KG1 (cell line): ENCODE measurements at regions not wholly inside any gene's neighbourhood (a gene's known extent, or its start where the extent isn't known, plus 50 kb on each side); places are given as distances from the start of the nearest gene placed in this dataset.

ENCODE experiments used
- DNase-seq: peaks from one replicate; lab custom pipeline; 2025; lab: John Stamatoyannopoulos, UW

DNA sequence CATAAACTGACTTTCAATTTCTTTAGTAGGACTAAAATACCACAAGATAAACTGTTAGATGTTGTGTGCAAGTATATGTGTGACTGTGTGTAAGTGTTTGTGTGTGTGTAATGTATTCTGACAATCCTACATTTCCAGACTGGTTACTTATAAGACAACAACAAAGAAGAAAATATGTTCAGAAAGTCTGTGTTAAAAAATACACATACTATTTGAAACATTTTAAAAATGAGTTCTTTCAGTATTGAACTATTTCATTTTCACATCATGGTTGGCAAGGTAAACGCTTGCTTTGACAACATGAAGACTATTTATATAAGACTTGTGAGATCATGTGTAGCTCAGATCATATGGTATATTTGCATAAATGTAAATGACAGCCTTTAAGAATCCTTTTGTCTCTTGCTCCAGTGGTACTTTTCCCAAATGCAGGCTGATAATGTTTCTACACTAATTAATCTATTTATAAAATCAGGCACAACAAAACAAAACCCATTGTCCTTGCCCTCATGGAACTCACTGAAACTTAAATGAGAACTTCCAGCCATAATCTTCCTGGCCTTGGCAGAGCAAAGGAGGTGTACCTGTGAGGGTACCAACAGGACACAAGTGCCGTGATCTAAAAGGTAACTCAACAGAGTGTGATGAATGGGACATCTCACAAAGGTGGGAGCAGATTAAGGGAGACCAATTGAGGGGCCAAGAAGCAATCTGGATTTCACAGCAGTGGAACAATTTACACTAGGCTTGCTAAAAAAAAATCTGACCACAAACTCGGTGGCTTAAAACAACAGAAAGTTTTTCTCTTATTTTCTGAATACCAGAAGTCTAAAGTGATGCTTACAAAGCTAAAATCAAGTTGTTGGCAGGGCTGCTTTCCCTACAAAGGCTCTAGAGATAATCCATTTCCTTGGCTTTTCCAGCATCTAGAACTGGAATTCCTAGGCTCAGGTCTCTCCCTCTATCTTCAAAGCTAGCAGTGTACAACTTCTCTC is 349.0 kb downstream of the TBC1D4 start:
- DNase-seq = no peak

DNA sequence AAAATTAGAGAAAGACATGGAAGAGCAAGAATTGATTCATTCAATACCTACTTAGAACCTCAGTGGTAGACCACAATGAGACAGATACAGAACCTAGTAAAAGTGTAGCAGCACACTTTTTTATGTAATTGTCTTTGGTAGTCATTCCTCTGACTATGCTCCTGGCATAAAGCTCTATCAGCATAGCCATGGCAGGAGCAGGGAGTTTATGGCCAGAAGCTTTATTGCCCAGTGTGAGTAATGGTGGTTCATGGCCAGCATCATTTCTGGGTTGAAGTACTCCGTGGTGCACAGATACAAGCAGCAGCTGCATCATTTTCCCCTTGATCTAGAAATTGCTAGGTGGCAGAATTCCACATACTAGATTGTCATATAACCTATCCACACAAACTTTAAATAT is 352.6 kb downstream of the TBC1D4 start:
- no peak for DNase-seq

DNA sequence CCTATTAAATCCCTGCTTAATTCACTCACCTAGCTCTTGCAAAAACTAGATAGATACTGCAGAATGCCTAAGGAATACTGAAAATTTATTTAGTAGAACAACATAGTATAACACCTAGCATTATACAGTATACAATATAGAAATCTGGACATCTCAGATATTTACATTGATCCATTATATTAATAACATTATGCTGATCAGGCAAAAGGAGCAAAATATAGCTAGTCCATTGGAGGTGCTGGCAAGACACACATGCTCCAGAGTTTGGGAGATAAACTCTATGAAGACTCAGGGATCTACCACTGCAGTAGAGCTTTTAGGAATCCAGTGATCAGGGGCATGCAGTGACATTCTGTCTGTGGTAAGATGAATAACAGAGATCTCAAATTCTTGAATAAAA is 357.6 kb downstream of the TBC1D4 start:
- no peak for DNase-seq

DNA sequence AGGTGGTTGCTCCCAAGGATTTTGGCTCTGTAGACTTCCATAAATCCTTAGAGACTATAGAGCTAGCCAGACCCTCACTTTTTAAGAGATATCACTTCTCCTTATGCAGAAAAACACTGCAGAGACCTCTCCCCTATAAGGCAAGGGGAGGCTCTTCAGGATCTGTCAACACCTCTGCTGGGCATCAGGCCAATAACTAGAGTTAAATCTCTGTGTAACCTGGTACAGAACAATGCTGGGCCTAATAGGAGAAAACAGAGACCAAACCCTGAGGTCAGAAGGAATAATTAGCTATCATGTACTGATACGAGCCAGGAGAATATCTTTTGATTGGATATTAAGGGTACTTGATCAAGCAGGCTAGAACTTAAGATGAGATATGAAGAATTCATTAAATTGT is 358.5 kb downstream of the TBC1D4 start:
- DNase-seq = no peak

DNA sequence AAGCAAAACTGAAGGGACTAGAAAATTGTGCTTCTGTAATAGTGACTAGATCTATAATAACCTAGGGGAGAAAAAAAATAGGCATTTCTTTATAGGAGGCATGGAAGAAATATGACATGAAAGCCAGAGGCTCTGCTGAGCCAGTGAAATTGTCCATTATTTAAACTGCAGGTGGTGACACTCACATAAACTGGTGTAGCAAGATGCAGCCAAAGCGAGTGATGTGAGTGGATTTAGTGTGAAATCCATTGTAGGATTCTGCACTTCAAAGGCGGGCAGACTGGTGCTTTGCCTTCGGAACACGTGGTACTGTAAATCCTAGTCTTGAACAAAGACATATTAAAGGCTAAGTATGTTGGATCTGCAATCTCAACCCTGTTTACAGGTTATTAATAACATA is 361.9 kb downstream of the TBC1D4 start:
- no peak for DNase-seq

DNA sequence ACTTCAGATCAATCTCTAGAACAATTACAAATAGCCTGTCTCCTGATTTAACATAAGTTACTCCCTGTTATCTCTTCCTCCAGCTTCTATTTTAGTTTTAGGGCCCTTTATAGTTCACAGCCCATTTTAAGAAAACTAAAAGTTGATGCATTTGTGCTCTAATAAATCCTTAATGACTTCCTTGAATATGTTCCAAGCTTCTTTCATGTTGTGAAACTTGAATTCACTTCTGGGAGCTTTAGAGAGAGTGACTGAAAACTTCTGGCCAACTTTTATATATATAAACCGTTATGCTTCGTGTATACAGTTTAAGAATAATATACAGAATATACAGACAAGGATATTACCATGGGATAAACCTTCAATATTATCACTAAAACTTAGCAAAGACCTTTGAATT is 366.8 kb downstream of the TBC1D4 start:
- no peak for DNase-seq

DNA sequence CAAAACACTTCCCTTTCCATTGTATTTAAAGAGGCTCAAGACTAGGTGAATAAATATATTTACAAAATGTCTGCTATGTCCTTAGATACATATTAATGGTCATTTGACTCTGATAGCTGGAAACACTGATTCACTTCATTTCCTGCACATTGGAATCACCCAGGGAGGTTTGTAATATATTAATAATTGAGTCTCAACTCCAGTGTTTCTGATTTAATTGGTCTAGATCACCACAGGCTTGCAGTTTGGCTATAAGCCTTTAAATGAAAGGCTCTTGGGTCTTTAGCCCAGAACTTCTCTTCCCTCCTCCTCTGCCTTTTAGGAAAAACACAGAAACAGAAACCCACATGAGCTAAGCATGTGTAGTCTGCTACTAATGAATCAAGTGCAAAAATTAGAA is 378.0 kb downstream of the TBC1D4 start:
- no peak for DNase-seq

DNA sequence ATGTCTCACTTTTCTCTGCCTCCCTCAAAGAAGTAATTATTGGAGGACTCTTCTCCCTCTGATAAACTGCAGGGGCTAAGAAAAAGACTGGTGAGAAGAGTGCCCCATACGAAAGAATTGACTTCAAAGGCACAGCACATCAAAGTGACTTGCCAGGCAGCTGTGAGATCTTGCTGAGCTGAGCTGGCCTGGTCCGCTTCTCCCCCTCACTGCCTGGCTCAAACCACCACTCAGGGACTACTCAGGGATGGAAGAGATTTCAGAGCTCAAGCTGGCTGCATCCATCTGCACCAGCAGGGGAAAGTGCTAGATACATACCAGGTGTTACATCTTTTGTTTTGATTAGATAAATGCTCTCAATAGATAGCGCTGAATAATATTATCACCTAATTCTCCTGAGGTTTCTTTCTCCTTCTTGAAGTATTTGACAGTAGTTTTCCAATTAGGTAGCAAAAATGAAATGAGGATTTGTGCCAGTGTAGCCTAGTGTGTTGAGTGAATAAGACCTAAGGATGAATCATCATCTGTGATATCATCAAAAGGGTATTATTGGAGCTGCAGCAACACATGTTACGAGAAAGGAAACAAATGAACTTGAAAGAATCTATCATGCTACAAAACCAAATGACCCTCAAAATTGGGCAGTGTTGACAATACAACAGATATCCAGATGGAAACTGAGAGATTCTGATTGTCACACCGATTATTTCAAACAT is 379.8 kb downstream of the TBC1D4 start:
- DNase-seq = no peak

DNA sequence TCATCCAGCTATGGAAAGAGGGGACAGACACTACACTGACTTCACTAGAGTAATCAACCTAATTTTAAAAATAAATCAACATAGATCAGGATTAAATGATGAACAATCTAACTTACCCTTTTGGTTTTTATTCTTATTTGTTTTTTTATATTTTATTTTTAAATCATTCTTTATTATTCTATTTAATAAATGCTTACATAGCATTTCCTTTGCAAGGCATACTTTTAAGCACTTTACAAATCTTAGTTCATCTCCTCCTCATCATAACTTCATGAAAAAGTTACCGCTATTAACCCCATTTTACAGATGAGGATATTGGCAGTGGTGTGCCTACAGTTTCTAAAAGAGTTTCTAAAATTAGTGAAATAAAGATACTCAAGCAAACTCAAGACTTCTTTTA is 380.6 kb downstream of the TBC1D4 start:
- no peak for DNase-seq

DNA sequence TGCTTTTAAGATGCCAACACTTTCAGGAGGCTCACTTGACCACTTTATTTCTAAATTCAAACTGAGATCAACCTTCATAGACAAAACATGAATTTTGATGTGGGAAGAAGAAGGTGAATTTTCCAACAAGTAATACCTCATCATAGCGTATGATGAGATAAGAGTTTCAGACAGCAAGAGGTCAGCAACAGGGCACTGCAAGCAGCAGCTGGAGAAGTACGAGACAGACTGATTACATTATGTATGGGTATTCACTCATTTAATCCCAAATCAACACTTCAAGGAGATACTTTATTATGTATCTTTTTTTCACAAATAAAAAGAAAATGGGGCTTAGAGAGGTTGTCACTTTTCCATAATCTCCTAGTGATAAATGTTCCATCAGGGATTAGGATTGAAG is 389.8 kb downstream of the TBC1D4 start:
- DNase-seq = no peak

DNA sequence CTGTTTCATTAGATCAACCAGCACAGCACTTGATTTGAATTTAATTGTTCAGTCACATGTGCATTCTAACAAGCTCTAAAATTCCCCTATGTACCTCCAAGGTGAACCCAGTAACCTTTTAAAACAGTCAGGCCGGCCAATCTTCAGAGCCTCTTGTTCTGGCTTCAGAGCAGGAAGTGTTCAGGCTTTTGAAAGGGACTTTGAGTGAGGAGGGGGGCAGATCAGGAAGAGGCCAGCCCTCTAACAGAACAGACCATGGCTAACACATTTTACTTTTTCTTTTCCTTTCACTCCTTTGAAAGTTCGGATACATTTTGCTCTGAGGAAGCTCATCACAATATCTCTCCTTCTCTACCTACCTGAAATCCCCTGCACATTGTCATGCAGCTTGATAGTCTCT is 390.3 kb downstream of the TBC1D4 start:
- no peak for DNase-seq

DNA sequence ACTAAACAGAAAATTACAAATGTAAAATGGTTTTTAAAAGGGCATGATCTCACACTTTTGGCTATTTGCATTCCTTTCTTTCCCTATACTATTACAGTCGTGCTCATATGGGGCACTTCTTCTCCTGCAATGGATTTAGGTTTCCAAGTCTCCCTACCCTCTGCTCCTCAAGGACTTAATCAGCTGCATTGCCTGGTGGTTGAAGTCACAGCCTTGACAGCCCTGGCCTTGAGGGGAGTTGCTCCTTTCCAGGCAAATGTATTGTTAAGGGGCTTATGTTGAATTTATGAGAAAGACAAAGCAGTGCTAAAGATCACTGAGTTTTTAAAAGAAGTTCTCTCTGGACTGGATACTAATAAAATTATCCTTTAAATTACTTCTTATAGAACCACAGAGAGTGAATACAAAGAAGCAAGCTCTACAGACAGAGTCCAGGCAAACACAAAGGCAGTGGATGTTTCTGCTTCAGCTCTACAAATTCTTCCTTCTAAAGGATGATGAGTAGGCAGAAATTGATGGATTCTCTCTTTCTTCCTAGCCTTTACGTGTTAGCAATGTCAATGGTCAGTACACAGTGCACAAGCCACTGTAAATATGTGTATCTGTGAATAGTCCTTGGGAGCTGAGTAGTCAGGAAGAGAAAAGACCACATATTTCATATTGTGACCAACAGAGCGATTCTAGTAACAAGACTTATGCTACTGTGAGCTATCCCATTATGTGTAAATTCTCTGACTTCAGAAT is 390.9 kb downstream of the TBC1D4 start:
- no peak for DNase-seq

DNA sequence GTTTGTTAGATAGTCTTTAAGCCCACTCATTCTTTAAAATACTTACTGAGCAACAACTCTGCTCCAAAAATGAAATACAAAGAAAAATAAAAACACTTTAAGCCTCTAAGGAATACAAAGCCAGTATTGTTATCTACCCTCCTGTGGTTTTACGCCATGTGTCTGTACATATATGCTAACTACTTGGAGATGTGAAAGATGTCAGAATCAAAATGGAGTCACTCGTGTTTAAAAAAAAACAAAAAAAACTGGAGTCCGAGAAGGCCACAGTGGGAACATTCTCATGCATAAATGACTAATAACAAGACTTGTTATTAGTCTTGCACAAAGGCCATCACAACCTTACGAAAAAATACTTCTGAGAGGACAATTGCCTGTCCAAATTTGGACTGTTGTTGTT is 393.1 kb downstream of the TBC1D4 start:
- DNase-seq = no peak

DNA sequence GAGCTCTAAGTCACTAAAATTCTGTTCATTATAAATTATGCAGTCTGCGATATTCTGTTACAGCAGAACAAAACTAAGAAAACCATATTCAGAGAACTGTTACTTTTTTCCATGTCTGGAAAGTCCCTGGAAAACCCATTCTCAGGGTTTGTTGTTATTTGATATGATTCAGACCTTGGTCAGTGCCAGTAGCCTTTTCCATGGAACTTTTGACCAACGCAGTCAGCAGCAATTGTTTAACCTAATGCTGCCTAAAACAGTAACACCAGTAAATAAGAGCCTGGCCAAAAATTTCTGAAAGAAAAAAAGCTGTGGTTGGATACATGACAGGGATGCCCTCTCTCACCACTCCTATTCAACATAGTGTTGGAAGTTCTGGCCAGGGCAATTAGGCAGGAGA is 402.7 kb downstream of the TBC1D4 start:
- DNase-seq = no peak

DNA sequence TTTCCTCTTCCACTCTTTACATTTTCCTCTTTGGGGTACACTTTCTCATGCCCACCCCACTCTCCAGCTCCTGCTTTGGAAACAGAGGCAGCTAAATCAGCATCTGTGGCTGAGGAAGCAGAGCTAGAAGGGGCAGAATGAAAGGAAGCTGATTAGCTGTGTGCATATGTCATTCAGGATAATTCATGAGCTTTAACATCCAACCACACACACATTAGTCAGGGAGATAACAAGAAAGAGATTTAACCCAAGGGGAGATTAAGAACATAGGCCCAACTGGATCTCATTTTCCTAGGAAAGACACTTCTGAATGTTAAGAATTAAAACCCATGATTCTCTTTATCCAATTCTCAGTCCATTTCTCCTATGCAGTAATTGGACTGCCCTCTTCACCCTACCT is 405.5 kb downstream of the TBC1D4 start:
- DNase-seq = no peak

DNA sequence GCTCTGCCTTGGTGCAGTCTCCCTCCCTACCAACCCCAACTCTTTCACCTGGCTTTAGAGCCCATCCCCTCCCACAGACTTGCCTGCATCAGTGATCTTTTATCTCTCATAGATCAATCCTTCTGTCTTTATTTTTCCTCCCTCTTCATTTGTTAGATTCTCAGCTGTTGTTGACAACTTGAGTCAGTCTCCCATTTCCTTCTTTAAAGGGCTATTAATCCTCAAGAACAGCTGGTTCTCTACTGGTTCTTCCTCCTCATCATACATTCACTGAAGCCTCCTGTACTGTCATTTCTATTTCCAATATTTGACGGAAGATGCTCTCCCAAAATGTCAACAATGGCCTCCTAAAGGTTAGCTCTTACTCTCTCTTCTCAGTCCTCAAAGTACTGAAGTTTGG is 408.2 kb downstream of the TBC1D4 start:
- DNase-seq = no peak

DNA sequence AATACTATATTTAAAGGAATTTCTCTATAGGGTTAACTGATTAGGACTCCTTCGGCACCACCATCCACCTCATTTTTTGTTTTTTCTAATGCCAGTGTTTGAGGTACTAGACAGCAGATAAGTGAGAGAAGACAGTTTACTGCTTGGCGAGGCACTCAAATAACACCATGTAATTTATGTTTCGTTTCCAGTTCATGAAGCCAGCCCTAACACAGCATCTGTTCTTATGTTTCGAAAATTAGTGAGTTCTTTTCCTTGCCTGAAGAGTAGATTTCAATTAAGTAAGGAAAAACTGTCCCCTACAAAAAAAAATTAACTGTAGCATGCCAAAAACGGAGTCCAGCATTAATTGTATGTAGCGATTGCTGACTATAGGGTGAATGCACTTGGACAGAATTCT is 409.1 kb downstream of the TBC1D4 start:
- no peak for DNase-seq

DNA sequence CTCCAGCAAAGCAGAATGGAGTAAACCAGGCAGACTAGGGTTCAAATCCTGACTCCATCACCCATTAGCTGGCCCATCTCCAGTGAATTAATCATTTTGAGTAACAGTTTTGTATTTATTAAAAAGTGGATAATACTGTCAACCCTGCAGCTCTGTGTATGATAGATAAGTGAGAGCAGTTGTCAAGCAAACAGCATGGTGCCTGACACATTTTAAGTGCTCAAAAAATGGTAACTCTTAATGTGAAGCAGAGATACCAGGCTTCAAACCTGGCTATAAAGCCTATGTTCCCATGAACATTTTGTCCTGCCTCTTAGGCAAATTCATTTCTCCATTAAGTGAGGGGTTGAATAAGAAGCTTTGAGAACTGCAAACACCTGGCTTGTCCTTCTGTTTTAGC is 409.6 kb downstream of the TBC1D4 start:
- DNase-seq = no peak

DNA sequence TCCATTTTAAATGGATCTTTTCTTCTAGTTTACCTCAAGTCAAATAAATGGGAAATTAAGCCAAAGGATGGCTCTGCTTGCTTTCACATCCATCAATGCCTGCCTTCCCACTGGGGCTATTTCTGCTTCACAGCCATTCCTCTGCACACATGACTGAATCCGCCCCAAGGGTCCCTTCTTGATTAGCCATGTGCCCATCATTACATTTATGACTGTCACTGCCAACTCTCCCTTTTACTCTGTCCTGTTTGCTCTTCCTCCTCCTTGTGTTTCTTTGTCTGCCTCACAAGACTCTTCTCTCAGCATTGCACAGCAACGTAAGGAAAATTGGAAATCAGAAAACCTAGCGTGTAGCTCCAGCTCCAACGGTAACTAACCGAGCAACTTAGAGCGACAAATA is 410.2 kb downstream of the TBC1D4 start:
- DNase-seq = no peak

DNA sequence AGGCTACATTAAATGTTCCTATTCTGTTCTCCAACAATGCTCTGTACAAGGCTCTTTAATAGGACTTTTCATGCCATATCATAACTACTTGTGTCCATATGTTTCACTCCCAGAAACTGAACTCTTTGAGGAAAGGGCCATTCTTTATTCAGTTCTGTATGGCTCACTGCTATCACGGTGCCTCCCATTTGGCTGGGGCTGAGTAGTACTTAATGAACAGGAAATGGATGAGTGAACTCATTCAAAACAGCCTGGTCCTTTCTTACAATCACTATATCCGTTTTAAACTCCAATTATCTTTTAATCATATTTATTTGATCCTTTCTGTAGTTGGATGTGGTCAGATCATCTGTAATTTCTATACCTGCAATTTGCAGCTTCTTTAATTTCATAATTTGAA is 410.6 kb downstream of the TBC1D4 start:
- DNase-seq = no peak

DNA sequence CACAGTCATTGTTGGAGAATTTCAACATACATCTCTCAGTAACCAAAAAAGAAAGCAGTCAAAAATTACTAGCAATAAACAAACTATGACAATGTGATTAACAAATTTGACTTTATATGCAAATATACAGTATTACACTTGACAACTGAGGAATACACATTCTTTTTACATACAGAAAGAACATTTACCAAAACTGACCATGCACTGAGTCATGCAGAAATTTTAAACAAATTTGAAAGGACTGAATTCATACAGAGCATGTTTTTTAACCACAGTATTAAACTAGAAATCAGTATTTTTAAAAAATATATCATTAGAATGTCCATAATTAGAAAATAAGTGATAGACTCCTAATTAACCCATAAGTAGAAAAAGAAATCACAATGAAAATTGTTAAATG is 420.1 kb downstream of the TBC1D4 start:
- no peak for DNase-seq

DNA sequence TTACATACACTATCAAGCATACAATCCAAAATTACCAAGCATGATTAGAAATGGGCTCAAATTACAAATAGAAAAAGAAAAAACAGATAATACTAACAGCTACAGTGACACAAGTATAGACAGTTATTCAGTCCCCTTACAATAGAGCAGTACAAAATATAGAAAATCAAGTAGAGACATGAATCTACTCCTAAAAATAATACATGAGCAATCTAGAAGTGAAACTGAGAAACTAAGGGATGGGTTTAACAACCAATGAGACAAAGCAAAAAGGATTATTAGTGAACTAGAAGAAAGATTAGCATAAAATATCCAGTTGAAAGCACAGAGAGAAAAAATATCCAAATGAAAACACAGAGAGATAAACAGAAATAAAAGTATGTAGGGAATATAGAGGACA is 426.7 kb downstream of the TBC1D4 start:
- no peak for DNase-seq

DNA sequence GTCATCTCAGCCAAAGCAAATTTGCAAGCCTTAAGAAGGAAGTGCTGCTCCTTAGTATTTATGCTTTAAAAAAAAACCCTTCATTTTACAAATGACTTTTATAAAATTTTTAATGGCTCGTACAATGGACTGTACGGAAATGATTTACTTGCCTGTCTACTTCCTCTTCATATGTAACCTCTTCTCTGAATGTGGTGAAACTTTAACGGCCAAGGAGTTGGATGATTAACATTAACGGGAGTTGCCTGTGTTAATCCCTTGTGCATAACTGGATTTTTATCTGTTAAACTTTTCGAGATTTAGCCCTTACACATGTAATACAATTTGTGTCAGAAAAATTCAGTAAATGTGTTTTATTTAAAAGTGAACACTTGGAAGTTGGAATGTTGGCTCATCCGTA is 429.4 kb downstream of the TBC1D4 start:
- DNase-seq = no peak
